ENCODE measurements at regions not wholly inside any gene's neighbourhood (a gene's known extent, or its start where the extent isn't known, plus 50 kb on each side); places are given as distances from the start of the nearest gene placed in this dataset.
A peak's percentile ranks its signal among the peaks of the same experiment; 100 is the strongest.

- DNase-seq (ENCODE audit: low read depth in 2 of 2) = no peak
These were observed 188.2 kb upstream of the RMST start for GRCh38 chr12:97274386-97274785.

- no peak for DNase-seq (ENCODE audit: low read depth in 2 of 2)
These were observed 187.3 kb upstream of the RMST start for GRCh38 chr12:97275256-97275655.

- no peak for DNase-seq (ENCODE audit: low read depth in 2 of 2)
These were observed 186.6 kb upstream of the RMST start for GRCh38 chr12:97275728-97276590.

GRCh38 chr12:97276661-97277429 is 185.8 kb upstream of the RMST start:
- DNase-seq (ENCODE audit: low read depth in 2 of 2) = no peak

GRCh38 chr12:97283297-97283696 is 179.3 kb upstream of the RMST start:
- no peak for DNase-seq (ENCODE audit: low read depth in 2 of 2)

GRCh38 chr12:97288531-97288930 is 174.1 kb upstream of the RMST start:
- DNase-seq (ENCODE audit: low read depth in 2 of 2) = no peak

GRCh38 chr12:97292588-97292987 is 170.0 kb upstream of the RMST start:
- DNase-seq (ENCODE audit: low read depth in 2 of 2) = no peak

- no peak for DNase-seq (ENCODE audit: low read depth in 2 of 2)
These were observed 169.1 kb upstream of the RMST start for GRCh38 chr12:97293541-97293940.

GRCh38 chr12:97299847-97300246 is 162.8 kb upstream of the RMST start:
- no peak for DNase-seq (ENCODE audit: low read depth in 2 of 2)

GRCh38 chr12:97300431-97300830 is 162.2 kb upstream of the RMST start:
- no peak for DNase-seq (ENCODE audit: low read depth in 2 of 2)

- DNase-seq (ENCODE audit: low read depth in 2 of 2) = no peak
These were observed 161.7 kb upstream of the RMST start for GRCh38 chr12:97300891-97301290.

- DNase-seq (ENCODE audit: low read depth in 2 of 2) = no peak
These were observed 161.0 kb upstream of the RMST start for GRCh38 chr12:97301576-97301975.

- DNase-seq (ENCODE audit: low read depth in 2 of 2) = no peak
These were observed 157.0 kb upstream of the RMST start for GRCh38 chr12:97305651-97306050.

- peak; percentile 13 to 22 for DNase-seq (ENCODE audit: low read depth in 2 of 2)
These were observed 156.5 kb upstream of the RMST start for GRCh38 chr12:97306147-97306546.

GRCh38 chr12:97308576-97309198 is 153.9 kb upstream of the RMST start:
- peak; percentile 66 to 70 for DNase-seq (ENCODE audit: low read depth in 2 of 2)

- DNase-seq (ENCODE audit: low read depth in 2 of 2) = no peak
These were observed 152.7 kb upstream of the RMST start for GRCh38 chr12:97309921-97310320.

- DNase-seq (ENCODE audit: low read depth in 2 of 2) = no peak
These were observed 150.0 kb upstream of the RMST start for GRCh38 chr12:97312570-97313135.

- no peak for DNase-seq (ENCODE audit: low read depth in 2 of 2)
These were observed 149.0 kb upstream of the RMST start for GRCh38 chr12:97313471-97314190.

- no peak for DNase-seq (ENCODE audit: low read depth in 2 of 2)
These were observed 146.3 kb upstream of the RMST start for GRCh38 chr12:97316321-97316720.

GRCh38 chr12:97321621-97322020 is 141.0 kb upstream of the RMST start:
- no peak for DNase-seq (ENCODE audit: low read depth in 2 of 2)

- DNase-seq (ENCODE audit: low read depth in 2 of 2) = no peak
These were observed 140.2 kb upstream of the RMST start for GRCh38 chr12:97322388-97322787.
